ENCODE measurements at regions not wholly inside any gene's neighbourhood (a gene's known extent, or its start where the extent isn't known, plus 50 kb on each side); places are given as distances from the start of the nearest gene placed in this dataset.

GRCh38 chr2:9110346-9110884, 96.2 kb upstream of the ASAP2 start:
- Mint-ChIP-seq H3K4me1 (ENCODE audit: low read depth) (no peaks in the 10 kb centered on the region), H3K36me3 (ENCODE audit: low read depth) (no peaks in the 10 kb centered on the region), H3K9me3 (no peaks in the 10 kb centered on the region), H3K27me3 (peaks cover 4% of the 10 kb centered on the region), H3K27ac (no peak overlapping the region), H3K4me3 (no peak overlapping the region)
- CTCF ChIA-PET = no interaction called here
- intact Hi-C loops (cut with micrococcal nuclease) = no loop called here
- POLR2A ChIA-PET = no interaction called here
- no peak for TF ChIP-seq CTCF (IDR thresholded peaks at IDR 0.05)
- DNase-seq = no peak
- no peak for ATAC-seq

GRCh38 chr2:9109871-9110270, 96.7 kb upstream of the ASAP2 start:
- no peak overlapping the region for H3K4me3 Mint-ChIP-seq
- no peaks in the 10 kb centered on the region for H3K4me1 Mint-ChIP-seq (ENCODE audit: low read depth)
- ATAC-seq (no peak), DNase-seq (no peak)
- no peaks in the 10 kb centered on the region for H3K36me3 Mint-ChIP-seq (ENCODE audit: low read depth)
- intact Hi-C loops (cut with micrococcal nuclease) = no loop called here
- ChIA-PET POLR2A (no interaction called here), CTCF (no interaction called here)
- peaks cover 4% of the 10 kb centered on the region for H3K27me3 Mint-ChIP-seq
- no peak overlapping the region for H3K27ac Mint-ChIP-seq
- H3K9me3 Mint-ChIP-seq = no peaks in the 10 kb centered on the region
- no peak for TF ChIP-seq CTCF (IDR thresholded peaks at IDR 0.05)

GRCh38 chr2:9108210-9108967, 98.2 kb upstream of the ASAP2 start:
- POLR2A ChIA-PET = no interaction called here
- Mint-ChIP-seq H3K27me3 (peaks cover 4% of the 10 kb centered on the region), H3K36me3 (ENCODE audit: low read depth) (no peaks in the 10 kb centered on the region), H3K4me1 (ENCODE audit: low read depth) (no peaks in the 10 kb centered on the region), H3K27ac (no peak overlapping the region), H3K4me3 (no peak overlapping the region), H3K9me3 (no peaks in the 10 kb centered on the region)
- CTCF ChIA-PET = no interaction called here
- intact Hi-C loops (cut with micrococcal nuclease) = no loop called here
- no peak for ATAC-seq
- TF ChIP-seq CTCF (IDR thresholded peaks at IDR 0.05) = no peak
- DNase-seq = no peak

GRCh38 chr2:9107168-9108025, 99.2 kb upstream of the ASAP2 start:
- Mint-ChIP-seq H3K9me3 (no peaks in the 10 kb centered on the region), H3K27me3 (peaks cover under 1% of the 10 kb centered on the region), H3K36me3 (ENCODE audit: low read depth) (no peaks in the 10 kb centered on the region), H3K4me3 (no peak overlapping the region), H3K27ac (no peak overlapping the region), H3K4me1 (ENCODE audit: low read depth) (no peaks in the 10 kb centered on the region)
- CTCF ChIA-PET = interaction anchor here (0.6 kb wide), 1 partner anchor 88 kb away, joined by 3 read pairs; no protein-coding TSS in a partner anchor
- DNase-seq = no peak
- TF ChIP-seq CTCF (IDR thresholded peaks at IDR 0.05) = no peak
- no peak for ATAC-seq
- intact Hi-C loops (cut with micrococcal nuclease) = no loop called here
- POLR2A ChIA-PET = no interaction called here

Measured in activated CD8-positive, alpha-beta T cell treated with anti-CD3 and anti-CD28 coated beads for 36 hours (primary cell).